ENCODE measurements at regions not wholly inside any gene's neighbourhood (a gene's known extent, or its start where the extent isn't known, plus 50 kb on each side); places are given as distances from the start of the nearest gene placed in this dataset.

- no peak for DNase-seq
Observed at GRCh38 chr3:105923140-105923539, 54.3 kb upstream of the CBLB start.

DNA sequence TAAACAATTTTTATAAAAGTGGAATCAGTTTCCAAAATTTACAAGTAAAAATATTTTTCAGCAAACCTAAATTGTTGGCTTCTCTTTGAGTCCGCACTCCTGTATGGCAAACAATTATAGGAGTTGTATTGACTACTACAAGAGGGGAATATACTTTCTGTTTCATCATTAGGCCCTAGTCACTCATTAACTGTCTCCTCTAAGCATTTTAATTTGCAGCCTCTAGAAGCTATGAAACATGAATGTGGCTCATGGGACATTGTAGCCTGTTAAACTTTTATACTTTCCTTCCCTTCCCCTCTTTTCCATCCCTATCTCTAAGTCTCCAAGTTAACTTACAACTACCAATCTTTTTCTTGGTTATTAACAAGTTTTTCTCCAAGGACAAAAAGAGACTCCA is 58.9 kb upstream of the CBLB start:
- no peak for DNase-seq

DNA sequence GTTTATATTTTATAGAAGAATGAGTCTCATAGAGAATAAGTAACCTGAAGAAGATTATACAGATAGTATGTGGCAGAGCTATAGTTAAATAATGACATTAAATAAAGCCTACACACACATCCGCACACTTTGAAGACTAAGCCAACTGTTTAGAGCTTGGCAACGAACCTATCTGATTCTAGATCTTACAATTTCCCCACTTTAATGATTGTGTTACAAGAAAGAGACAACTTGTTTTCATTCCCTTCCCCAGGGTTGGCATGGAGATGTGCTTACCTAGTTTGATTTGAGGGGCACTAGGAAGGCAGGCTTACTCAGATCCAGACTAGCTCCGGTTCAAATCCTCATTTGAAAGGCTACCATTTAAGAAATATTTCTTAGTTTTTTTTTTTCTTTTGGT is 61.9 kb upstream of the CBLB start:
- peak; percentile 42 for DNase-seq

DNA sequence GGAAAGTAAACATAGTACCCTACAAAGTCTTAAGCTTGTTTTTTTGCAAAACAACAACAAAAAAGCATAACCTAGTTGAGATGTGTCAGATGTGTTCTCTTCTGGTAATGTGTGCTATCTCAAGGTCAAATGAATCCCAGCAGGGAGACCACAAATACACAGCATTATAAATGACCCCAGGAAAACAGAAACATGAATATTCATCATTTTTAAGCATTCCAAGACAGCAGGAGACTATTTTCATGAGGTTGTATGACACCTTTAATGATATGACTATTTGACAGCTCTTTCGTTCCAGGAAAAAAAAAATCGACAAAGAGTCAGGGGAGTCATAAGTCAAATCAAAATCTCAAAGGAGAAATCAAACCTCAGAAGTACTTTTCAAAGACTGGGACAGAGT is 62.7 kb upstream of the CBLB start:
- no peak for DNase-seq

DNA sequence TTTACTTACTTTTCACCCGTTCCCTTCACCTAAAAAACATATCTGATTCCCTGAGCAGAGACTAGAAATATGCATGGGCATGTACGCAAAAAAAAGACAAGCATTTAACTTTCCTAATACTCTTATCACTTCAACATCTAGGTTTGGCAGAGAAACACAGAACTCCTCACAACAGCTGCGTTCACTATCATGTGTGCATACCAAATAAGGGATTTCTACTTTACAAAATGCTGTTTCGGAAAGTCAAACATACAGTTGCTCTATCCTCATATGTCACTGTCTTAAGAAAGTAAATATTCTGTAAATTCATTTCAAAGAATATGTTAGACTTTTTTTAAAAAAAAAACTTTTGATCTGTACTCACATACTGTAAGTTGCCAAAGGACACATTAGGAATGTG is 65.1 kb upstream of the CBLB start:
- DNase-seq = peak; percentile 44

GRCh38 chr3:105938101-105938500 is 69.3 kb upstream of the CBLB start:
- peak; percentile 84 for DNase-seq

DNA sequence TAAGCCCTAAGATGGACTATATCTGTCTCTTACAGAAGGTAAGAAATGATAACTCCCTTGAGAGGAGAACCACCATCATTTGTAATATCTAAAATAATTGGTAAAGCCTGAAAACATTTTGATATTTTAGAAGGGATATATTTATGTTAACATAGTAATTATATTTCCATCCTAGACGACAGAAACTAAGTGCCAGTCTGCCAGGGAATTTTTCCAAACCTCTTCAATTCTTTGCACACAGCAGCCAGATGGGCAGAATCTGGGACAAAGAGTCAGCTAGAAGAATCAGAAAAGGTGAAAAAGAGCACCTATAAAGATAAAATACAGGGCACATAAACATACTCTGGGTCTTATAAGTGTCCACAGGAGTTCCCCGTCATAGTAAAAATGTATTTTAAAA is 70.0 kb upstream of the CBLB start:
- DNase-seq = no peak

DNA sequence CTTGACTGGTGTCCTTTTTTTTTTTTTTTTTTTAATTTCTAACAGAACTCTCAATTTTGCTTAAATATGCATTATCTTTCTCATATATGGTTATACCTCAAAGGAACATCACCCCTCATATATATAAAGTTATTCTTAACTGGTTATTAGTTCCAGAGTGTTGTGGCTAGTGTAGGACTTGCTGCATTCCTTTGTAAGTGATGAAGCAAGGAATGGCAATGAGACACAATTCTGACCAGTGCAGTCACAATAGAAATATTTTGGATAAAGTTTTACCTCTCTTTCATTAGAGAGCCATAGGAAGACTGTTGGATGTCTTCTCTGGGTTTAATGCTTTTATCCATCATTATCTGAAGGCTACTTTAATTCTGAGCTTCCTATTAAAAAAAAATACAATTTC is 75.5 kb upstream of the CBLB start:
- DNase-seq = no peak

DNA sequence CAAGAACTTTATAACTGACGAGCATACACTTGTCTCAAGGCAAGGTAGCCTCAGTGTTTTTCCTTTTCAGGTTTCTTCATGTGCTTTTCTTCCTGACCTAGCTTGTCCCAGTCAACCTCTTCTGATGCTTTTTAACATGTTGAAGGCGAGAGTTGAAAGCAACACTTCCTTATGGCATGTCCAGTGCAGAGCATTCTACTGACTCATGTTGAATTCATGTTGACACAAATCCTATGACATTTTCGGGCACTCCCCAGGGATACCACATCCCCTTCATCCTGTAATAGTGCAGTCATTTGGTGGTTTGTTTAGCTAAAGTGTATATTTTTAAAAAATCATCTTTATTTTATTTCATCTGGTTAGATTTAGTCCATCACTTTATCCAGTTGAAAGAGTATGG is 75.9 kb upstream of the CBLB start:
- DNase-seq = no peak

DNA sequence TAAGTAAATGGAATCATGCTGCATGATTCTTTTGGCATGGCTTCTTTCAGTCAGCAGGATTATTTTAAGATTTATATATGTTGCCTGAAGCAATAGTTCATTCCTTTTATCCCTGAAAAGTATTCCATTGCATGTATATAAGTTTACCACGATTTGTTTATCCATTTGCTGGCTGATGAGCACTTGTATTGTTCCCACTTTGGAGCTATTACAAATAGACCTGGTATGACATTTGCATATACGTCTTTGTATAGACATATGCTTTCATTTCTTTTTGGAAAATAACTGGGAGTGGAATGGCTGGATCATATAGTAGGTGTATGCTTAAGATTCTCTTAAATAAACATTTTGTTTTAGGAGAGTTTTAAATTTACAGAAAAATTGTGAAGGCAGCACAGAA is 79.3 kb upstream of the CBLB start:
- DNase-seq = peak; percentile 30

DNA sequence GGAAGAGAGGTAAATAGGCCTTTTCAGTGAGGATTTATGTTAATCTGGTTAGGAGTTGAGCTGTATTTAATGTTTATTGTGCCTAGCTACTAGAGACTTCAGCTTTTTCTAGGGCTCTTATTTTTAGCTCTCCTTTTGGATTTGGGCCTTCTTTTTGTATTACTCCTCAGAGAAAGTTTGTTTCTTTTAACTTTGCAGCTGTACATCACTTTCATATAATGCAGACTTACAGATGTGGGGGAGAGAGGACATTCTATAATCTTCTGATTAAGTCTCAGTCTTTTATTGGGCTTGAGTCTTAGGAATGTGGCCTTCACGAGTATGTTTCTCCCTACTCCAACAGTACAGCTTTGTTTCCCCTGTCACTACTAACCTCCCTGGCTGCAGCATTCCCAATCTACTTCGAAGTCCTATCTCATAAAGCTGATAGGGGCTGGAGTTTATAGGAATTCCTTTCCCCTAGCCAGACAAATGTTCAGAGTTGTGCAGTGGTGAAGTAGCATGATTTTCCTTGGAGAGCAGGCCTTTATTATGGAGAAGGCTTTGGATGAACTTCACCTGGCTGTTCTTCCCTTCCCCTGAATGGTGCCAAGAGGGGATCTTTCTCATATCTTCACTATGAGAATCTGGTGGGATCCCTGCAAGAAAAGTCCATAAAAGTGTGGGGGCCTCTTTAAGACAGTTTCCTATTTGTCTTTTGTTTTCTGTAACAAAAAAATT is 82.2 kb upstream of the CBLB start:
- DNase-seq = no peak

GRCh38 chr3:105953831-105954230 is 85.0 kb upstream of the CBLB start:
- no peak for DNase-seq

DNA sequence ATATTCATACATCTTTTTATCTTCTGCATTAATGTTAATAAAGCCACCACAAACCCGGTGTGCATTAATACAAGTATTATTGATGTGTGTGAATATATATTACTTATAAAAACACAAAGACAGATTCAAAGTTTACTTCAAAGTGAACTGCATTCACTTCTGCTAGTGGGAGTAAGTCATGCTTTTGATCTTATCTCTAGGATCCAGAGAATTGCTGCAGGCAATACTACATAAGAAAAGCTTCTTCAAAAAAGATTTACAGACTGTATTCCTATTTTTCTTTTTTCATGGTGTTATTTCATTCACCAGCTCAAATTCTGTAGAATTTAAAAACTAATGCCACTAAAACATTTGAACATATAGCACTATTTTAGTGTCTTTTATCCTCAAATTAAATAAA is 87.5 kb upstream of the CBLB start:
- DNase-seq = no peak

GRCh38 chr3:105957722-105958121 is 88.9 kb upstream of the CBLB start:
- DNase-seq = no peak

- DNase-seq = no peak
Observed at GRCh38 chr3:105958237-105959000, 89.6 kb upstream of the CBLB start.

DNA sequence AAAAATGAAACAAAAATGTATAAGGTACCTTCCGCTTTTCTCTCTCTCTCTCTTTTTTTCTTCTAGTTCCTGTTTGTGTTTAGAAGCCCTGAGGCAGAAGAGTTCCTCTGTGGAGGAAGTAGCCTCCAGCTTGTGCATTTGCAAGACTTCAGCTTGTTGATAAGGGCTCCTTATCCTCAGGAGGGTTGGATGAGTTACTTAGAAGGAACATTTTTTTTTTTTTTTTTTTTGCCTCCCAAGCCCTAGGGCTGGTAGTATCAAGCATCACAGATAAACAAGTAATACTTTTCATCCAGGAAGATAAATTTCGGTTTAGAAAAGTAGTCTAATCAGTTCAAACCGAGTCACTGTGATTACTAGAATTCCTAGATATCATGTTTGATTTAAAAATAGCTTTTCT is 91.0 kb upstream of the CBLB start:
- no peak for DNase-seq

GRCh38 chr3:105960381-105960780 is 91.6 kb upstream of the CBLB start:
- no peak for DNase-seq

DNA sequence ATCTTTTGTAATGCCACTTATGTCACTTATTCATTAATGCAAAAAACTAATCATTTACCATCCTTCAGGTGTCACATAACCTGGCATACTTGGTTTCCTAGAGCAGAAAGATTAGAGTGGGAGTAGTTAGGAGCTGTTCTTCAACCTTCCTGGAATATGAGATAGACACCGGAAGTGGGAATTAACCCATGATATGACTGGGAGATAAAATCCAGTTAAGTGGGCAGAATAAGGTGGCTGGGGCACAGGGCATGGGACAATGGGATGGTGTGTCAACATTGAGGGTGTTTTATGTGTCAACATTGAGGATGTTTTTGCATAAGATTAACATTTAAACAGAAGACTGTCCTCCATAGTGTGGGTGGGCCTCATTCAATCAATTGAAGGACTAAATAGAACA is 94.3 kb upstream of the CBLB start:
- DNase-seq = no peak

GRCh38 chr3:105965384-105965783 is 96.6 kb upstream of the CBLB start:
- peak; percentile 8 for DNase-seq

DNA sequence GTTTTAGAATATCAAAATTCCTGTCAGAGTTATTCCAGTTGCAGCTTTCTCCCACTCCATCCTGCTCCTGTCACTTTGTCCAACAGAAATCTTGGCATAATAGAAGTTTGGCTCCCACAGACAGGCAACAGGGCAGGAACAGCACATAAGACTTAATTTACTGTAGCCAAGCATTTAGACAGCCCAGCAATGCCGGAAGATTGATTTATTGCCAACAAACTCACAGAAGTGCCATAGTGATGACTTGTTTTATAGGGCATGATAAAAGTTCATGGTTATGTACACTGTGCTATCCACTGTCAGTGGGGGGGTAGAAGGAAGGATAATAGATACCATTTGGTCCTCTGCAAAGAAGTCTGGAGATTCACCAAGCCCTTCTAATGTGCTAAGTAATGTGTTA is 98.3 kb upstream of the CBLB start:
- DNase-seq = no peak

- no peak for DNase-seq
Observed at GRCh38 chr3:105970283-105970682, 101.5 kb upstream of the CBLB start.

DNA sequence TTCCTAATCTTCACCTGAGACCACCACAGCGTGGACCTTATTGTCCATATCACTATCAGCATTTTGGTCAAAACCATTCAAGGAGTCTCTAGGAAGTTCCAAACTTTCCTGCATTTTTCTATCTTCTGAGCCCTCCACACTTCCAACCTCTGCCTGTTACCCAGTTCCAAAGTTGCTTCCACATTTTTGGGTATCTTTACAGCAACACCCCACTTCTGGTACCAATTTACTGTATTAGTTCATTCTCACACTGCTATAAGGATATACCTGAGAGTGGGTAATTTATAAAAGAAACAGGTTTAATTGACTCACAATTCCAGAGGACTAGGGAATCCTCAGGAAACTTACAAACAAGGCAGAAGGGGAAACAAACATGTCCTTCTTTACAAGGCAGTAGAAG is 103.3 kb upstream of the CBLB start:
- no peak for DNase-seq

- DNase-seq = no peak
Observed at GRCh38 chr3:105974381-105974780, 105.6 kb upstream of the CBLB start.

- no peak for DNase-seq
Observed at GRCh38 chr3:105976196-105976595, 107.4 kb upstream of the CBLB start.

All from skin of body (tissue), 1 donor.